Stomach (tissue), 8 donors: ENCODE measurements at regions not wholly inside any gene's neighbourhood (a gene's known extent, or its start where the extent isn't known, plus 50 kb on each side); places are given as distances from the start of the nearest gene placed in this dataset.

Experiments used
- DNase-seq, 2 donors: peaks; one replicate each; pipeline versions ENCODE4 v3.0.0 to v3.0.0-alpha.2; 2013 to 2019
- H3K27ac ChIP-seq, 5 donors: fragments of 200-600 bp in 4 of 5; sonication (generic) in 4 of 5; one replicate each; pipeline ENCODE4 v1.5.1; 2013 to 2019; ENCODE audit warnings: mild to moderate bottlenecking in 1 of 5, moderate library complexity in 1 of 5
- H3K27me3 ChIP-seq, 3 donors: fragments of 200-600 bp; sonication (generic); one replicate each; pipeline ENCODE4 v1.5.1; 2017 to 2019; ENCODE audit warnings: mixed run types in 1 of 3
- H3K36me3 ChIP-seq, 4 donors: fragments of 200-600 bp; sonication (generic); 1 replicate in 3 of 4; 2 replicates in 1 of 4; pipeline ENCODE4 v1.5.1; 2016 to 2019
- H3K4me1 ChIP-seq, 4 donors: fragments of 200-600 bp; sonication (generic); one replicate each; pipeline ENCODE4 v1.5.1; 2016 to 2019
- H3K4me3 ChIP-seq, 4 donors: fragments of 200-600 bp; sonication (generic) in 3 of 4; one replicate each; pipeline ENCODE4 v1.5.1; 2016 to 2019; ENCODE audit warnings: mild to moderate bottlenecking in 1 of 4
- H3K9me3 ChIP-seq, 4 donors: fragments of 200-600 bp; sonication (generic); one replicate each; pipeline ENCODE4 v1.5.1; 2016 to 2019
- CTCF ChIP-seq, 7 experiments: fragments of 450-650 bp in 4 of 7; fragments of 200-600 bp in 3 of 7; sonication (generic) in 3 of 7; IDR thresholded peaks; one replicate each; pipeline ENCODE4 v1.5.1; 2016 to 2019; ENCODE audit warnings: antibody characterized with exemption in 7 of 7, control low read depth in 2 of 7, mild to moderate bottlenecking in 1 of 7
- EP300 ChIP-seq: sonication (generic); formaldehyde crosslinking; IDR thresholded peaks from one replicate; pipeline ENCODE4 v1.6.1; 2017; ENCODE audit warnings: antibody characterized with exemption
- POLR2A ChIP-seq, 4 donors: fragments of 450-650 bp; IDR thresholded peaks; one replicate each; pipeline ENCODE4 v1.6.1; 2016; ENCODE audit warnings: antibody characterized with exemption in 4 of 4, control low read depth in 2 of 4, mild to moderate bottlenecking in 1 of 4, moderate library complexity in 1 of 4
- POLR2AphosphoS5 ChIP-seq, 3 donors: sonication (generic); formaldehyde crosslinking; IDR thresholded peaks; one replicate each; pipeline ENCODE4 v1.6.1; 2016; ENCODE audit warnings: antibody characterized with exemption in 3 of 3
- WGBS, 5 donors: extraction: QIAGEN DNeasy Blood & Tissue Kit in 3 of 5; methylation state at CpG; one replicate each; pipeline versions ENCODE4 v1.1.5 to v1.1.7; 2013 to 2018; 5-methylcytosine and 5-hydroxymethylcytosine counted together
- intact Hi-C: fragments of 100-400 bp; cut with DNase I; formaldehyde crosslinking; loops from one replicate; pipeline ENCODE4 v1.15.1; 2023; ENCODE audit warnings: low total_unique reads
- donor health status: healthy with polysubstance abuse.
- donor health status: Bipolar disorder and iron deficiency.
- donor health status: healthy.

- 91 to 98% (median 94%) methylated on average over 2 of the region's 2 CpGs for WGBS, 5 donors
Observed at GRCh38 chr7:88617185-88617584, 142.3 kb upstream of the ZNF804B start.

DNA sequence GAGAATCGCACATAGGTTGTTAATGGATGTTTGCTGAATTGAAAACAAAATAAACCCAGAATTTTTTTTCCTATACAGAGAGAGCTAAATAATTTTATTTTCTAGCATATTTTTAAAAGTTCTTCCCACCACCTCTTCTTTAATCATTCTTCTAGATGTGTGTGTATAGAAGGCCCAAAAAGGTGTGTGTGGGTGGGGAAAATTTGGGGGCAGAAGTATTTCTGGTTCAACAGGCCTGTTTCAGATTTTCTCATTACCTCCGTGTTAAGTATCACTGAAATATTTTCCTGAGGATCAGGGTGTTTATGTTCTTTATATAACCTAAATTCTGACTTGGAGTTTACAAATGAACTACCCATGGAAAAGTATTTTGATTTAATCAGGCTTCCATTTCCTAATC is 144.2 kb upstream of the ZNF804B start:
- no peaks in the 10 kb centered on the region for H3K36me3 ChIP-seq
- no peak overlapping the region for H3K4me3 ChIP-seq
- TF ChIP-seq POLR2A (IDR thresholded peaks at IDR 0.05) (no peak), CTCF (IDR thresholded peaks at IDR 0.05) (no peak), EP300 (no peak)
- intact Hi-C loops, result no loop called here
- no peak overlapping the region for H3K27ac ChIP-seq
- H3K4me1 ChIP-seq, result no peaks in the 10 kb centered on the region
- WGBS, 5 donors, result 84 to 91% (median 88%) methylated on average over 2 of the region's 2 CpGs
- no peak for DNase-seq
- no peaks in the 10 kb centered on the region for H3K27me3 ChIP-seq
- peaks cover 0 to 5% (median 0%) of the 10 kb centered on the region in 4 donors for H3K9me3 ChIP-seq

More at GRCh38 chr7:88617185-88617584, 142.3 kb upstream of the ZNF804B start:
- DNase-seq, result no peak
- Histone ChIP-seq H3K4me3 (no peak overlapping the region), H3K36me3 (no peaks in the 10 kb centered on the region), H3K4me1 (no peaks in the 10 kb centered on the region), H3K27me3 (no peaks in the 10 kb centered on the region), H3K27ac (no peak overlapping the region), H3K9me3 (peaks cover 0 to 5% (median 0%) of the 10 kb centered on the region in 4 donors)
- intact Hi-C loops, result no loop called here
- TF ChIP-seq EP300, result no peak
- TF ChIP-seq CTCF (IDR thresholded peaks at IDR 0.05), result no peak
- TF ChIP-seq POLR2AphosphoS5 (IDR thresholded peaks at IDR 0.05), result no peak
- no peak for TF ChIP-seq POLR2A (IDR thresholded peaks at IDR 0.05)

- no peaks in the 10 kb centered on the region for H3K4me1 ChIP-seq
- WGBS, 5 donors, result 75 to 89% (median 80%) methylated on average over 3 of the region's 3 CpGs
- intact Hi-C loops, result no loop called here
- H3K9me3 ChIP-seq, result peaks cover 0 to 9% (median 0%) of the 10 kb centered on the region in 4 donors
- TF ChIP-seq POLR2A (IDR thresholded peaks at IDR 0.05) (no peak), EP300 (no peak), CTCF (IDR thresholded peaks at IDR 0.05) (no peak), POLR2AphosphoS5 (IDR thresholded peaks at IDR 0.05) (no peak)
- no peak overlapping the region for H3K27ac ChIP-seq
- H3K36me3 ChIP-seq, result no peaks in the 10 kb centered on the region
- H3K27me3 ChIP-seq, result no peaks in the 10 kb centered on the region
- no peak for DNase-seq
- H3K4me3 ChIP-seq, result no peak overlapping the region
Observed at GRCh38 chr7:88614736-88615135, 144.8 kb upstream of the ZNF804B start.

GRCh38 chr7:88610942-88611341 is 148.6 kb upstream of the ZNF804B start:
- WGBS, 5 donors, result 59 to 73% (median 65%) methylated on average over 4 of the region's 4 CpGs
- Histone ChIP-seq H3K27ac (no peak overlapping the region), H3K27me3 (no peaks in the 10 kb centered on the region), H3K4me1 (no peaks in the 10 kb centered on the region), H3K4me3 (no peak overlapping the region), H3K36me3 (no peaks in the 10 kb centered on the region), H3K9me3 (peaks cover 0 to 10% (median 0%) of the 10 kb centered on the region in 4 donors)
- intact Hi-C loops, result no loop called here
- DNase-seq, result no peak
- no peak for TF ChIP-seq EP300
- TF ChIP-seq POLR2A (IDR thresholded peaks at IDR 0.05), result no peak
- no peak for TF ChIP-seq CTCF (IDR thresholded peaks at IDR 0.05)
- TF ChIP-seq POLR2AphosphoS5 (IDR thresholded peaks at IDR 0.05), result no peak
